ENCODE measurements at regions not wholly inside any gene's neighbourhood (a gene's known extent, or its start where the extent isn't known, plus 50 kb on each side); places are given as distances from the start of the nearest gene placed in this dataset.

- no peak for TF ChIP-seq POLR2A (IDR thresholded peaks at IDR 0.05)
- TF ChIP-seq CTCF (IDR thresholded peaks at IDR 0.05): no peak
Observed at GRCh38 chr6:21333715-21334114, 259.8 kb upstream of the SOX4 start.
